ENCODE measurements at regions not wholly inside any gene's neighbourhood (a gene's known extent, or its start where the extent isn't known, plus 50 kb on each side); places are given as distances from the start of the nearest gene placed in this dataset.
"Not testable (repeated sequence)": the region's sequence is repeated elsewhere in the genome, so short reads cannot be mapped to it uniquely, and the experiment has no call there.

DNA sequence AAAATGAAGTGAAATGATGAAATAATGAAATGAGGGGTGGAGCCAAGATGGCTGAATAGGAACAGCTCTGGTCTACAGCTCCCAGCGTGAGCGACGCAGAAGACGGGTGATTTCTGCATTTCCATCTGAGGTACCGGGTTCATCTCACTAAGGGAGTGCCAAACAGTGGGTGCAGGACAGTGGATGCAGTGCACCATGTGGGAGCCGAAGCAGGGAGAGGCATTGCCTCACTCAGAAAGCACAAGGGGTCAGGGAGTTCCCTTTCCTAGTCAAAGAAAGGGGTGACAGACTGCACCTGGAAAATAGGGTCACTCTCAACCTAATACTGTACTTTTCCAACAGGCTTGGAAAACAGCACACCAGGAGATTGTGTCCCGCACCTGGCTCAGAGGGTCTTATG lies 2755.4 kb downstream of the RPIA start:
- POLR2A ChIA-PET; H3K4me1 Mint-ChIP-seq; H3K36me3 ChIP-seq (ENCODE audit: insufficient read depth, low read length); H3K27ac ChIP-seq (ENCODE audit: low read depth, low read length); H3K9me3 ChIP-seq (ENCODE audit: low read length); H3K27ac Mint-ChIP-seq; CTCF ChIA-PET; H3K4me1 ChIP-seq (ENCODE audit: insufficient read depth, low read length); H3K27me3 ChIP-seq (ENCODE audit: insufficient read depth, low read length, poor library complexity, severe bottlenecking); H3K36me3 Mint-ChIP-seq; H3K4me3 Mint-ChIP-seq; H3K4me3 ChIP-seq (ENCODE audit: low read length); DNase-seq: not testable (repeated sequence)
- peaks cover 0 to 15% (median 11%) of the 10 kb centered on the region in 5 donors for H3K9me3 Mint-ChIP-seq
- peaks cover 11 to 15% of the 10 kb centered on the region in 2 donors for H3K27me3 Mint-ChIP-seq

DNA sequence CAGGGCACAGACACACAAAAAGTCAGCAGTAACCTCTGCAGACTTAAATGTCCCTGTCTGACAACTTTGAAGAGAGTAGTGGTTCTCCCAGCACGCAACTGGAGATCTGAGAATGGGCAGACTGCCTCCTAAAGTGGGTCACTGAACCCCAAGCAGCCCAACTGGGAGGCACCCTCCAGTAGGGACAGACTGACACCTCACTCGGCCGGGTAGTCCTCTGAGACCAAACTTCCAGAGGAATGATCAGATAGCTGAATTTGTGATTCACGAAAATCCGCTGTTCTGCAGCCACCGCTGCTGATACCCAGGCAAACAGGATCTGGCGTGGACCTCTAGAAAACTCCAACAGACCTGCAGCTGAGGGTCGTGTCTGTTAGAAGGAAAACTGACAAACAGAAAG lies 2756.0 kb downstream of the RPIA start:
- H3K27ac ChIP-seq (ENCODE audit: low read depth, low read length); H3K27me3 ChIP-seq (ENCODE audit: insufficient read depth, low read length, poor library complexity, severe bottlenecking); H3K9me3 ChIP-seq (ENCODE audit: low read length); H3K36me3 ChIP-seq (ENCODE audit: insufficient read depth, low read length); POLR2A ChIA-PET; CTCF ChIA-PET; H3K4me1 ChIP-seq (ENCODE audit: insufficient read depth, low read length); DNase-seq; H3K36me3 Mint-ChIP-seq; H3K4me3 Mint-ChIP-seq; H3K27ac Mint-ChIP-seq; H3K4me3 ChIP-seq (ENCODE audit: low read length); H3K4me1 Mint-ChIP-seq: not testable (repeated sequence)
- H3K27me3 Mint-ChIP-seq = peaks cover 11 to 14% of the 10 kb centered on the region in 2 donors
- peaks cover 0 to 20% (median 14%) of the 10 kb centered on the region in 5 donors for H3K9me3 Mint-ChIP-seq

DNA sequence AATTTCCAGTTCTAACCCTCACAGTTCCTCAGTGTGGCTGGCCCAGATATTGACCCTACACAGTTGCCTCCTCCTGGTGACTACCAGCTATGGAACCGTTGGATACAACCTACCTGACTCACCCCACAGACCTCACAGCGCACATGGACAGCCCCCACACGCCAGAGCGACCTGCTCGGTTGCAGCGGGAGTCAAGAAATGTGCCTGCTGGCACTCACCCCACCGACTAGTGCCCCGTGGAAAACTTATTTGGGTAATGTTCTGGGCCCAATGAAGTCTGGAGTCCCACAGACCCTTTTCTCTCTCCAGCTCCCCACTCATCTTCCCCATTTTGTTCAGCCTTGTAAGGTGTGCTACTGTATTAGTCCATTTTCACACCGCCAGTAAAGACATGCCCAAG lies 2770.8 kb downstream of the RPIA start:
- H3K36me3 ChIP-seq (ENCODE audit: insufficient read depth, low read length); H3K27ac ChIP-seq (ENCODE audit: low read depth, low read length); CTCF ChIA-PET; H3K4me1 Mint-ChIP-seq; H3K27me3 Mint-ChIP-seq; H3K9me3 ChIP-seq (ENCODE audit: low read length); H3K36me3 Mint-ChIP-seq; DNase-seq; H3K4me1 ChIP-seq (ENCODE audit: insufficient read depth, low read length); H3K27ac Mint-ChIP-seq; H3K27me3 ChIP-seq (ENCODE audit: insufficient read depth, low read length, poor library complexity, severe bottlenecking); POLR2A ChIA-PET; H3K4me3 Mint-ChIP-seq; H3K4me3 ChIP-seq (ENCODE audit: low read length): not testable (repeated sequence)
- peaks cover 2 to 13% (median 8%) of the 10 kb centered on the region in 5 donors for H3K9me3 Mint-ChIP-seq

DNA sequence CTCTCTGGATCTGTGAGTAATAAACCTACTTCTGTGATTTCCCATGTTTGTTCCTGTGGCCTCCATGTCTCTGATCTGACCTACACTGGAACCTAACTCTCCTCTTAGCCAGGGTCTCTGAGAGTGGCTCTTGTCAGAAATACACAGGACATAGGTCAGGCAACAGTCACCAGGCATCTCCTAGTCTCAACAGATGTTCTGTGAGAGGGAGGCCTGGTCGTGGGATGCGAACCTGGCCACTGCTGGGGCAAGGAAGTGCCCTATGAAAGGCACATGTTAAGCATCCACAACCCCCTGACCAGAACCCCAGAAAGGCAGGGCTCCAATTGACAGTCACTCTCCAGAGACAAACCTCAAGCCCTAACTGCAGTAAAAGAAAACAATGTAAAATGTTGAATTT lies 2771.5 kb downstream of the RPIA start:
- POLR2A ChIA-PET; H3K27me3 Mint-ChIP-seq; H3K27ac ChIP-seq (ENCODE audit: low read depth, low read length); H3K9me3 ChIP-seq (ENCODE audit: low read length); H3K27ac Mint-ChIP-seq; CTCF ChIA-PET; H3K4me3 ChIP-seq (ENCODE audit: low read length); H3K4me1 ChIP-seq (ENCODE audit: insufficient read depth, low read length); H3K4me1 Mint-ChIP-seq; H3K36me3 Mint-ChIP-seq; DNase-seq; H3K36me3 ChIP-seq (ENCODE audit: insufficient read depth, low read length); H3K27me3 ChIP-seq (ENCODE audit: insufficient read depth, low read length, poor library complexity, severe bottlenecking); H3K4me3 Mint-ChIP-seq: not testable (repeated sequence)
- peaks cover 2 to 13% (median 8%) of the 10 kb centered on the region in 5 donors for H3K9me3 Mint-ChIP-seq

DNA sequence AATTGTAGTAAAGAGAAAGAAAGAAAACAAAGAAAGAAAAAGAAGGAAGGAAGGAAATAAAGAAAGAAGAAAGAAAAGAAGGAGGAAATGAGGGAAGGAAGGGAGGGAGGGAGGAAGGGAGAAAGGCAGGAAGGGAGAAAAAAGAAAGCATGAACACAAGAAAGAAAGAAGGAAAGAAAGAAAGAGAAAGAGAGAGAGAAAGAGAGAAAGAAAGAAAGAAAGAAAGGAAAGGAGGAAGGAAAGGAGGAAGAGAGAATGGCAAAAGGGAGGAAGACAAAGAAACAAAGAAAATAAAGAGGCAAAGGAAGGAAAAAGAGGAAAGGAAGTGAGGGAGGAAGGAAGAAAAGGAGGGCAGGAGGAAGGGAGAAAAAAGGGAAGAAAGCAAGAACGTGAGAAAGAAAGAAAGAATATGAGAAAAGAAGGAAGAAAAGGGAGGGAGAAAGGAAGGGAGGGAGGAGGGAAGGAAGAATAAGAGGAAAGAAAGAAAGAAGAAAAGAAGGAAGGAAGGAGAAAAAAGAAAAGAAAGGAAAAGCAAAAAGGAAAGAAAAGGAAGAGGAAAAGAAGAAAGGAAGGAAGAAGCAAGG lies 2775.4 kb downstream of the RPIA start:
- H3K4me3 Mint-ChIP-seq; DNase-seq; H3K27me3 ChIP-seq (ENCODE audit: insufficient read depth, low read length, poor library complexity, severe bottlenecking); H3K36me3 Mint-ChIP-seq; POLR2A ChIA-PET; H3K27ac Mint-ChIP-seq; H3K4me1 ChIP-seq (ENCODE audit: insufficient read depth, low read length); CTCF ChIA-PET; H3K27ac ChIP-seq (ENCODE audit: low read depth, low read length); H3K27me3 Mint-ChIP-seq; H3K4me3 ChIP-seq (ENCODE audit: low read length); H3K4me1 Mint-ChIP-seq; H3K36me3 ChIP-seq (ENCODE audit: insufficient read depth, low read length); H3K9me3 ChIP-seq (ENCODE audit: low read length): not testable (repeated sequence)
- peaks cover 2 to 13% (median 8%) of the 10 kb centered on the region in 5 donors for H3K9me3 Mint-ChIP-seq

DNA sequence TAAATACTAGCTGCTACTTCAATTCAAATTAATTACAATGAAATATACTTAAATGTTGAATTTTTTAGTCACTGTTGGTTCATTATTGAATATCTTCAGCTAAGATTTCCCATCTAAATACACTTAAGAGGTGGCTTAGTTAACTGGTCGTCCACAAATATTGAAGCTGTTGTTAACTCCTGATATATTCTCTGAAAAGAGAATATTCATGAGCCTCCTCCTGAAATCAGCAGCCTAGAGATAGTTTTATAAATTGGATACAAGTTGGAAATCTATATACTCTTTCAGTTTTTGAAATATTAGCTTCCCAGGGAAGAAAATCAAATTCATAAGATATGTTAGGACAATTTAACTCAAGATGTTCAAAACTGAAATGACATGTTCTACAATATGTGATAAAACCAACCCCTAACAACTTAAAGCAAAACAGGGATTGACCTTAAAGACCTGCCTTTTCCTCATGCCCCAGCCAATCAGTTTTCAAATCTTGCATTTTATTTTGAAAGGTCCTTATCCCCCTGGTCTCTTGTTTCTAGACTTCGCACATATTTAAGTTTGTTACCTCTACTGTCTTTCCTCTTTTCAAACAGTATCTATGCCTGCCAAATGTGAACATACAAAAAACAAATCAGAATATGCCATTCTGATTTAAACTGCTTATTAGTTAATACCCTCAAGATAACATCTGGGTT lies 2784.9 kb downstream of the RPIA start:
- H3K9me3 Mint-ChIP-seq; H3K9me3 ChIP-seq (ENCODE audit: low read length); CTCF ChIA-PET; H3K36me3 ChIP-seq (ENCODE audit: insufficient read depth, low read length); POLR2A ChIA-PET; H3K36me3 Mint-ChIP-seq; H3K27me3 ChIP-seq (ENCODE audit: insufficient read depth, low read length, poor library complexity, severe bottlenecking); H3K4me3 ChIP-seq (ENCODE audit: low read length); H3K27ac ChIP-seq (ENCODE audit: low read depth, low read length); DNase-seq; H3K4me1 ChIP-seq (ENCODE audit: insufficient read depth, low read length); H3K4me1 Mint-ChIP-seq: not testable (repeated sequence)
- Mint-ChIP-seq H3K27ac (peak overlapping the region in 5 of 8 donors; percentile 59 to 93 (median 90)), H3K4me3 (peak overlapping the region; percentile 49 to 93 (median 86)), H3K27me3 (peaks cover 14 to 18% of the 10 kb centered on the region in 2 donors)

DNA sequence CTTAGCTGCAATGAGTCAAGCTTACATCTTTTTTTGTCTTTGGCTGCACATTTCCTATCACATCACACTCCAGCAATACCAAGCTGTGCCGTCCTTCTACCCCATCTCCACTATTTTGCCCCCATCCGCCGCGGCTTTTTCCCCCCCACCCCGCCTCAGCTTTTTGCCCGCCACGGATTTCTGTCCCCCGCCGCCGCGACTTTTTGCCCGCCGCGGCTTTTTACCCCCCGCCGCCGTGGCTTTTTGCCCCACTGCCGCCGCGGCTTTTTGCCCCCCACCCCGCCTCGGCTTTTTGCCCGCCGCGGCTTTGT lies 2785.4 kb downstream of the RPIA start:
- H3K4me3 Mint-ChIP-seq = peak overlapping the region; percentile 49 to 93 (median 86)
- H3K27me3 ChIP-seq (ENCODE audit: insufficient read depth, low read length, poor library complexity, severe bottlenecking); H3K4me1 ChIP-seq (ENCODE audit: insufficient read depth, low read length); H3K36me3 Mint-ChIP-seq; DNase-seq; H3K27ac ChIP-seq (ENCODE audit: low read depth, low read length); POLR2A ChIA-PET; H3K4me3 ChIP-seq (ENCODE audit: low read length); H3K9me3 ChIP-seq (ENCODE audit: low read length); H3K9me3 Mint-ChIP-seq; CTCF ChIA-PET; H3K4me1 Mint-ChIP-seq; H3K36me3 ChIP-seq (ENCODE audit: insufficient read depth, low read length): not testable (repeated sequence)
- H3K27ac Mint-ChIP-seq = peak overlapping the region in 7 of 8 donors; percentile 38 to 93 (median 88)
- peaks cover 17 to 21% of the 10 kb centered on the region in 2 donors for H3K27me3 Mint-ChIP-seq

DNA sequence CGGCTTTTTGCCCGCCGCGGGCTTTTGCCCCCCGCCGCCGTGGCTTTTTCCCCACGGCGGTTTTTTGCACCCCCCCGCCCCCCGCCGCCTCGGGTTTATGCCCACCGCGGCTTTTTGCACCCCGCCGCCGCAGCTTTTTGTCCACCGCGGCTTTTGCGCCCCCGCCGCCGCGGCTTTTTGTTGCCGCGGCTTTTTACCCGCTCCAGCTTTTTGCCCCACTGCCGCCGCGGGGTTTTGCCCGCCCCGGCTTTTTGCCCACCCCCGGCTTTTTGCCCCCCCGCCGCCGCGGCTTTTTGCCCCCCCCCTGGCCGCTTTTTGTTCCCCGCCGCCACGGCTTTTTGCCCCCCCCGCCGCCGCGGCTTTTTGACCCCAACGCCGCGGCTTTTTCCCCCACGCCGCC lies 2785.8 kb downstream of the RPIA start:
- H3K27ac ChIP-seq (ENCODE audit: low read depth, low read length); H3K36me3 ChIP-seq (ENCODE audit: insufficient read depth, low read length); H3K4me3 ChIP-seq (ENCODE audit: low read length); H3K4me3 Mint-ChIP-seq; H3K27ac Mint-ChIP-seq; H3K27me3 ChIP-seq (ENCODE audit: insufficient read depth, low read length, poor library complexity, severe bottlenecking); H3K4me1 ChIP-seq (ENCODE audit: insufficient read depth, low read length); DNase-seq; CTCF ChIA-PET; H3K9me3 Mint-ChIP-seq; H3K36me3 Mint-ChIP-seq; POLR2A ChIA-PET; H3K4me1 Mint-ChIP-seq; H3K9me3 ChIP-seq (ENCODE audit: low read length): not testable (repeated sequence)
- H3K27me3 Mint-ChIP-seq = peaks cover 17 to 18% of the 10 kb centered on the region in 2 donors
